ENCODE measurements at regions not wholly inside any gene's neighbourhood (a gene's known extent, or its start where the extent isn't known, plus 50 kb on each side); places are given as distances from the start of the nearest gene placed in this dataset.
"Not testable (repeated sequence)": the region's sequence is repeated elsewhere in the genome, so short reads cannot be mapped to it uniquely, and the experiment has no call there.

DNA sequence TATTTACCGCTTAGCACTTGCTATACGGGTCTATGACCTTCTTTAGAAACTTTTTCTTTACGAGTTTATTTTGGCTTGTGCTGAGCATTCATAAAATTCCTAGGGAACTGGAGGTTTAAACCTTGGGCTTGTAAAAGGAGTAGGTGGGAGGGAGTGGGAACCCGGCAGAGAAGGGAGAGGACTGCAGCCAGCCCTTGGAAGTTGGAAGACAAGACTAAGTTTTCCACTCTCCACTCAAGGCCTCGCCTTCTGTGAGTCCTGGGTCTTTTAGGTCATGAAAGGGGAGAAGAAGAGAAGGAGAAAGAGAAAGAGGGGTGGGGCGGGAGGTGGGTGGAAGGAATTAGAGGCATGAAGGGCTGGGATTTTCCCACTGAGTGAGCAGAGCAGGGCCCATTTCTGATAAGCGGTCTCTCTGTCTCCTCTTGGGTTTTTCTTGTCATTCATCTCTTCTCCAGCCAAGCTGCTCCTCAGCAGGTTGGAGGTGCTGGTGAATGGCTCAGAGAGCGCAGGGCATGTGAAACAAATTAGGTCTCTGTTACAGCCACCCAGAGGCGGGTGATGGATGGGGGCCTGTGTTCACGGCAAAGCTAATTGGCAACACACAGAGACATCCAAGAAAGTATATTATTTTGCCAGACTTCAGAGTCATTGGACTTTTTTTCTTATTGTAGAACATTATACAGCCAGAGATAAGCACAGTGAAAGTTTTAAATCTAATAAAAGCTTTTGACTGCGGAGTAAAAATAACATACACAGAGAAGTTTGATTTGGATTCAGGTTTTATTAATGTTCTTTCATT is 247.3 kb downstream of the FOXD2 start:
- in situ Hi-C loops (cut with HindIII; ENCODE audit: low pct_ligation_motif_present, low pct_unique_long_range_greater_than_20kb, low sequenced_read_pairs), result no loop called here
- peak; percentile 8 for DNase-seq

DNA sequence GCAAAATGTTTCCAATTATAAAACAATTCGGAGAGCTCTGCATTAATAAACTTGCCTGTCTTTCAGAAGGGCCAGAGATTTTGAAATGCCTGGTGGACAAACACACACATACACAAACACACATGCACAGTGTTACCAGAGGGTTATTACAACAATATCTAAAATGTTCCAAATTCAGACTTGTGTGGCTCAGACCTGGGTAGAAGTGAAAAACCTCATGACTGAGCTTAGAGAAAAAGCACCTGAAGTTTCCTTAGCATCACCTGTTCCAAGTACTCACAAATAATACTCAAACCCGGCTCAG is 247.9 kb downstream of the FOXD2 start:
- in situ Hi-C loops (cut with HindIII; ENCODE audit: low pct_ligation_motif_present, low pct_unique_long_range_greater_than_20kb, low sequenced_read_pairs), result no loop called here

DNA sequence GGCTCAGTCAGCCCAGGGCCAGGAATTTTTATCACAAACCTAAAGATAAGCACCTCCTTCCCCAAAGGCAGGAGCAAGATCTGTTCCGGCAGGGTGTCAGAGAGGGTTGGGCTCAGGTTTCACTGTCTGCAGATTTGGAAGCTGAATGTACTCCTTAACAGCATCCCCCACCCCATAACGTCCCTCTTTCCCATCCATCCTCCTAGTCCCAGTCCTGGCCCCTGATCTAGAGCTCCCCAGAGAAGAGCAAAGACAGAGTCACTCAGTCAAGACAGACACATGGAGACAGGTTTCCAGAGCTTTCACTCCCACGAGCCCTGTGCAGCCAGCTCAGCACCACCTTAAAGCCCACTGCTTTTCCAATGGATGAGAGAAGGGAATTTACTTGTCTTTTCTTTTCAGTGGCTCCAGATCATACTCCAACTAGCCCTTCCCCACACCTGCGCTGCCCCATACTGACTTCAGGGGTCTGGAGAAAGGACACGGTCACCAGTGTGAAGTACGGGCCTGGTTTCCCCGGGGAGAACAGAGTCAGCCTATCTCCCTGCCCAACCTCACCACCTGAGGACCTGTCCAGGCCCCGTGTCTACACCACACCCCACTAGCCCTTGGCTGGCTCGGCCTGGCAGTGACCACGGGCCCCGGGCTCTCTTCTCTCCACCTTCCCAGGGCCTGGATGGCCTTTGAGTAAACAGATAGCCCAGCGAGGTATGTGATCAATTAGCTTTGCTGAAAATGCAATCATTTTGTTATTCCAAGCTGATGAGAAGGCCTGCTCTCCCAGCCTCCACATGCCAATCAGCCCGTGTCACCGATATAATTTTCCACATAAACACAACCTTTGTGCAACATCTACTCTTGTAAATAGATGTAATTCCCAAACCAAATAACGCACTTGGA is 249.1 kb downstream of the FOXD2 start:
- in situ Hi-C loops (cut with HindIII; ENCODE audit: low pct_ligation_motif_present, low pct_unique_long_range_greater_than_20kb, low sequenced_read_pairs), result no loop called here
- DNase-seq, result no peak

More for the DNA sequence above, 247.9 kb downstream of the FOXD2 start:
- no peak for DNase-seq

DNA sequence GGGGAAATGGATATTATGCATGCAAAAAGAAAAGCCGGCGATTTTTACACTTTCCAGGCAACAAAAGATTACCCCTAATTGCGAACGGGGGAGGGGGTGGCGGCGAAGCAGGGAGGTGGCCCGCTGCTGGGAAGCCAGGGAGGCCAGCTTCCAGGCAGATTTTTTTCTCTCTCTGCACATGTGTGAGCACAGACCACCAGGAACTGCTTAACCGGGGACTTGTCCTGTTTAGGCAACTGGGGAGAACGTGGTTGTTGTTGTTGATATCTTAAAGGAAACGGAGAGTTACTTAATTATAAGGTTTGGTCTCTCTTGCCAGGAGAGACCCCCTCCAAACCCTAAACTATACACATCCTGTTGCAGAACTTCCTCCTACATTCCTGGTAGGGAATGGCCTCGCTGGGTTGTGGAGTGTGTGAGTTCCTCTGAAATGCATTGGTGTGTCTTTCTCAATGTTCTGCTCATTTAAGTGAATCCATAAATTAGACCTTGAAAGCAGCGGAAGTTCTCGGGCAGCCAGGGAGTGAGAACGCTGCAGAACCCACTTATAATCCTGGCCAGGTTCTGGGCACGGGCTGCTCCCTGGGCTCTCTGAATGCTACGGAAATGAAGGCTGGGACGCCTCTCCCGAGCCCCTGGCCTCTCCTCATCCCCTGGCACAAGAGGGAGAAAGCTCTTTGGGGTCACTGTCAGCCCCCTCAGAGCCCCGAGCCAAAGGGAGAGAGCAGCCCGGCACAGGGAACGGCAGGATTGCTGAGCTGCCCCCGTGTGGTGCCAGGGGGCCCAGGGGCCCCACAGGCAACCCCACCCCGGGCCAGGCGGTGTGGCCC is 250.0 kb downstream of the FOXD2 start:
- in situ Hi-C loops (cut with HindIII; ENCODE audit: low pct_ligation_motif_present, low pct_unique_long_range_greater_than_20kb, low sequenced_read_pairs), result no loop called here
- no peak for DNase-seq

DNA sequence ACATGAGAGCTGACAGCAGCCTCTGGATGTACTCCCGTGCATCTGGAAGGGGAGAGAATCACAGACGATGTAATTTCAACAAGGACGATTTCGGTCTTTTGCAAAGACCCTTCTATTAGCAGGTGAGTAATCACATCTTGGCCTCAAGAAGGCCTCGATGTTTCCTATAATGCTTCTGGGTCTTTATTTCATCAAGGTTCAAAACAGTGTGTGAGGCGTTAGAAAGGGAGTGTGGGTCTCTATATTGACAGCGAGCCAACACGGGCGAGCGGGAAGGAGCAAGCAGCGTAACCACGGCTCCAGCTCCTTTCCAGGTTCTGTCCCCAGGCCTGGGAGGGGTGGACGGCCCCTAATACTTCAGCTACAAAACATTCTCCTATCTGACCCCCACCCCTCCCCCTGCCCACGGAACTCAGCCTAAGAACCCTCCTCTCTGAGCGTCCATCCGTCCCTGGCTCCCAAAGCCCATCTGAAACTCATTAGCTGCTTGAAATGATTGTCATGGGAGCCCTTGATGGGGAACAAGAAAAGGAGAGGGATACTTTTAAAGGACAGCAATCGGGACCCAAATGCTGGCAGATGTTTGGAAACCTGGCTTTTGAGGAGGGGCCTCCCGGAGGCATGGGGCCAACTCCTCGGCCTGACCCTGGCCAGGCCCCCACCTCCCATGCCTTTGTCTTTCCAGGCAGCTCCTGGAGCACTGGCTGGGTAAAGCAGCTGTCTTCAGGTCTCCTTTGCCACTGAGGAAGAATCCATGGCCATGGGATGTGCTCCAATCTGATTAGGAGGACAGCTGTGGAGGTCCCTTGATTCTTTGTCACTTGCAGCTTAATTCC is 250.8 kb downstream of the FOXD2 start:
- no peak for DNase-seq
- in situ Hi-C loops (cut with HindIII; ENCODE audit: low pct_ligation_motif_present, low pct_unique_long_range_greater_than_20kb, low sequenced_read_pairs), result no loop called here

DNA sequence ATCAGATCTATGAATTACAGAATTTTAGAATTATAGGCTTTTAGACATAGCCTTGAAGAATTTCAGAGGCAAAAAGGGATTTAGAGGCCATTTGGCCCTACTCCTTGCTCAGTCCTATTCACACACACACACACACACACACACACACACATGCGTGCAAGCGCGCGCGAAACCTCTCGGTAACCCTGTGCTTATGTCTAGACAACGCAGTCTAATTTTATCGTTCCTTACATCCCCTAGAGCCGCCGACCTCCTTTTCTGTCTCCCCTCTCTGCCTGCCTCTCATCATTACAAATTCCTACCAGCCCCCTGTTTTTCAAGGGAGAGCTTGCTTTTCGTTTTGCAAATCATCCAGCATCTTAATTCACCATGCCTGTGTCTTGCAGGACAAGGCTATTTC is 252.1 kb downstream of the FOXD2 start:
- in situ Hi-C loops (cut with HindIII; ENCODE audit: low pct_ligation_motif_present, low pct_unique_long_range_greater_than_20kb, low sequenced_read_pairs), result no loop called here
- DNase-seq, result no peak

DNA sequence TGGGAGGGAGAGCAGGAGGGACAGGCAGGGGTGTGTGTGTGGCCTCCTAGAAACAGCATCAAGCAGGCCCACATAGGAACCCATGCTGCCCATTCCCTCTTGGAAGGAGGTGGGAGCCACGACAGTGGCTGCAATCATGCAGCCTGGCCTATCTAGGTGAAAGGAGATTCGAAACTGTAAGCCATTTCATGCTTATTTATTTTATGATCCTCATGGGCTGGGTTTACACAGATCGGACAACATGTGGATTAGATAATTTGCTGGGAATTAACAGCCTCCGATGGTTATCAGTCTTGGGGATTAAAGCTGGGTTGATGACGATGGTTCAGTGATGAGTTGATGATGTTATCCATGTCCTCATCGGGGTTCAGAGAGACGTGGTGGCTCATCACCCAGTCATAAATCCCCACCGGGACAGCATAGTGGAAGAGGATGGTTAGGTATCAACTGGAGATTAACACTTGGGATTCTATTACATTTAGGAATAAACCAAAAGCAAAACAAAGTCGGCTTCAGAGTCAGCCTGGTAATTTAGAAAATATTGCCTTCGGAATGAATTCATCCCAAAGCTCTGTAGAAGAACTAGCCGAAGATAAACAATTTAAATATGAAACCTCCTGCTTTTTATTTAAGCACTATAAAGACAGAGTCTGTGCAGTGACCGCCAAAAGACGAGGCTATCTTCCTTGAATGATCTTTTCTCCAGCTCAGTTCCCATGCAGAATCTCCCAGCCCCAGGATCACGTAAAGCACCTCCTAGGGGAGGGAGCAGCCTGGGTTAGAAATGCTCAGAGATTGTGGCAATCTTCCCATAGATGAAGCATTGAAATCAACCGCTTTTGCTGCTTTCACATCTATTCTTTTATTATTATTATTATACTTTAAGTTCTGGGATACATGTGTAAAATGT is 252.8 kb downstream of the FOXD2 start:
- in situ Hi-C loops (cut with HindIII; ENCODE audit: low pct_ligation_motif_present, low pct_unique_long_range_greater_than_20kb, low sequenced_read_pairs), result no loop called here
- DNase-seq, result no peak

DNA sequence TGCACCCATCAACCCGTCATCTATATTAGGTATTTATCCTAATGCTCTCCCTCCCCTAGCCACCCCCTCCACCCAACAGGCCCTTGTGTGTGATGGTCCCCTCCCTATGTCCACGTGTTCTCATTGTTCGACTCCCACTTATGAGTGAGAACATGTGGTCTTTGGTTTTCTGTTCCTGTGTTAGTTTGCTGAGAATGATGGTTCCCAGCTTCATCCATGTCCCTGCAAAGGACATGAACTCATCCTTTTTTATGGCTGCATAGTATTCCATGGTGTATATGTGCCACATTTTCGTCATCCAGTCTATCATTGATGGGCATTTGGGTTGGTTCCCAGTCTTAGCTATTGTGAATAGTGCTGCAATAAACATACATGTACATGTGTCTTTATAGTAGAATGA is 253.4 kb downstream of the FOXD2 start:
- in situ Hi-C loops (cut with HindIII; ENCODE audit: low pct_ligation_motif_present, low pct_unique_long_range_greater_than_20kb, low sequenced_read_pairs); DNase-seq: not testable (repeated sequence)

DNA sequence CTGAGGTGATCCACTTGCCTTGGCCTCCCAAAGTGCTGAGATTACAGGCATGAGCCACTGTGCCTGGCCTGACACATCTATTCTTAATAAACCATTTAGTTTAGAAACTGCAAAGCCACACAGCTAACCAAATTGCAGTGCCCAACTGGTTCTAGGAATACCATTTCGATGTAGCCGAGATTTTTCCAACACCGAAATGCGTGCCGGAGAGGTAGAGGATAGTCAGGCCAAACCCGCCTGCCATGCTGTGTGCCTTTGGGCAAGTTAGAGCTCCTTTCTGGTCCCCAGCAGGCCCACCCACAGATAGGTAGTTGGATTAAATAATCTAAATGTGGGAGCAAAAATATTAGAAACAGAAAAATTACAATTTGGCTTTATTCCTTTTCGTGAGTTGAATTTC is 254.4 kb downstream of the FOXD2 start:
- no peak for DNase-seq
- in situ Hi-C loops (cut with HindIII; ENCODE audit: low pct_ligation_motif_present, low pct_unique_long_range_greater_than_20kb, low sequenced_read_pairs), result no loop called here

DNA sequence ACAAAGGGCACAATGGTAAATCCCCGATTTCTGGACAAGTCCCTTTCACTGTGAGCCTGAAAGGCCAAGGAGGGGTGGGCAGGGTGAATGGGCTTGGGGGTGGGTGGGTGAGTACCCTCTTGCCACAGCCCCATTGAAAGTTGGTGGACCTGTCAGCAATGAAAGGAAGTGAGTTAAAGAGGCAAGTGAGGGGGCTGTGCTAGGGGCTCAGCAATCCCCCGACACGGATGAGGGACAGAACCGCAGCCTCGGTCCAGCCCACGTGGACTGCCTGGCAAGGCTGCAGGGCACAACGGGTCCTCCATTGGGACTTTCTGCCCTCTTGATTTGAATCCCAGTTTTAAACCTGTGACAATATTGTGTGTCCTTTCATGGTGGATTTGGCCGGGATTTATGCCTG is 255.3 kb downstream of the FOXD2 start:
- in situ Hi-C loops (cut with HindIII; ENCODE audit: low pct_ligation_motif_present, low pct_unique_long_range_greater_than_20kb, low sequenced_read_pairs), result no loop called here
- no peak for DNase-seq

DNA sequence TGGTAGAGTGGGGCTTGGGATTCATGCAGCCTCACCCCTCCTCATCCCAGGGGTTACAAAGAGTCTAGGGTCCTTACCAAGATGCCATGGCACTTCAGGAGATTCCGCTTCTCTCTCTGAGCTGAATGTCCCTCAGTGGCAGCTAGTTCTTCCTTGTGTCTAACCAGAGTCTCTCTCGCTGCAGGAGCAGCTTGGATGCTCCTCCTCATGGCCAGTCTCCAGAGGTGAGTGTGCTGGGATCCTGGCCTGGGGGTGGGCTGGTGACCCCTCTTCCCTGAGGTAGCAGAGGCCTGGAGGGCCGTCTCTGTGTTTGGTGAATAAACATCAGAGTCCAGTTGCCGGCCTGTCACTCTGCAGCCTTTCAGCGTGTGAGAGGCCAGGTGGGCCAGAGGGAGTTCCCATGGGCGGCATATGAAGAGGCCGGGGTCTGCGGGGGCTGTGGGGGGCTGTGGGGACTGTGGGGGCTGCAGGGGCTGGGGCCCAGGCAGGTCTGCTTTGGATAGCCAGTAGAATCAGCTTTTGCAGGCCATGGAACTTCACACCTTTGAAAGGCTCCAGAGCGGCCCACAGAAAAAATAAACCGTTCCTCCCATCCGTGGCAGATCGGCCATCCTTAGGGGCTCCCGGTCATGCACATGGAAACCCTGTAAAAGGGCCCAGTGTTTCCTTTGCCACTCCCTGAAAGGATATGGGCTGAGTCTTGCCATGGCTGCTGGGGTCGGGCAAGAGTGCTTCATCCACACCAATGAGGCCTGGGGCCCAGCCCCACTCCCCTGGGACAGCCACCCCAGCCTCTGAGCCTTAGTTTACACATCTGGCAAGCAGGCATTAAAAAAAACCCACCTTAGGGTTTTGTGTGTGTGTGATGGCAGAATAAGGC is 256.4 kb downstream of the FOXD2 start:
- in situ Hi-C loops (cut with HindIII; ENCODE audit: low pct_ligation_motif_present, low pct_unique_long_range_greater_than_20kb, low sequenced_read_pairs), result no loop called here
- DNase-seq, result no peak

DNA sequence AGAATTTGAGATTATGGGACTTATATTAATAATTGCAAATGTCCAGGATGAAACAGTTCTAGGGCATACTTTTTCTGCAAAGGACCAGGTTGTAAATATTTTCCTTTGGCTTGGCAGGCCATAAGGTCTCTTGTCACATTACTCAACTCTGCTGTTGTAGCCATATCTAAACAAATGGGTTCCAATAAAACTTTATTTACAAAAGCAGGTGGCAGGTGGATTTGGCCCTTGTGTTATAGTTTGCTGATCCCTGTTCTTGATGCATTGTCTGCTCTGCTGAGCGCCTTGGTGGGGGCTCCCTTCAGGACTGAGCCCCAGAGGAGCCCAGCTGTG is 258.5 kb downstream of the FOXD2 start:
- in situ Hi-C loops (cut with HindIII; ENCODE audit: low pct_ligation_motif_present, low pct_unique_long_range_greater_than_20kb, low sequenced_read_pairs), result no loop called here
- DNase-seq, result no peak

DNA sequence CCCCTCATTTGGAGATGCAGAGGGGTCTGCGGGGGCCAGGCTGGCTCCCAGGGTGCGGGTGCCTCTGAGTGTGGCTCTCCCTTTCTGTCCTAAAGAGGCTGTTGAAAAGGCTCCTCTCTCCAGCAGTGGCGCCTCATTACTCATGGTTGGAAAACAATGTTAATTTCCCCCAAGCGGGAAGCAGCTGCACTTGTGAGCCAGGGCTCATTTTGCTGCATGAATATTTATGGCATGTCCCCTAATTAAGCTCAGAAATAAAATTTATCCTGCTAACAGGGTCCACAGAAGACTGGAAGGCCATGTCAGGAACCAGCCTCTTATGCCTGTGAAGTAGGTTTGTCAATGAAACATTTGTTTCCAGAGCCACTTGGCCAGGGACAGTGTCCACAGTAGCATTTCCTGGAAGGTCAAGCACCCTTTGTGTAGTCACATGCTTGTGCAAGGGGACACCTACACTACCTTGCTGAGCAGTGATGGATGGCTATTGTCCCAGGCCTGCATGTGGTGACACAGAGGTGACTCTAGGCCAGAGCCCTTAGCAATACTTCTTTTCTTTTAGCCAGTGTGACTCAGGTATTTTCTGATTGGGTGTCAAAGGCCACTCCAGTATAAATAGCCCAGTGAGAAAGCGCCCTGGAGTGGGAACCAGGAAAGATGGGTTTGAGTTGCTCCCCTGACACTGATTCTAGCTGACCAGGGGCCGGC is 259.0 kb downstream of the FOXD2 start:
- no peak for DNase-seq
- in situ Hi-C loops (cut with HindIII; ENCODE audit: low pct_ligation_motif_present, low pct_unique_long_range_greater_than_20kb, low sequenced_read_pairs), result no loop called here

DNA sequence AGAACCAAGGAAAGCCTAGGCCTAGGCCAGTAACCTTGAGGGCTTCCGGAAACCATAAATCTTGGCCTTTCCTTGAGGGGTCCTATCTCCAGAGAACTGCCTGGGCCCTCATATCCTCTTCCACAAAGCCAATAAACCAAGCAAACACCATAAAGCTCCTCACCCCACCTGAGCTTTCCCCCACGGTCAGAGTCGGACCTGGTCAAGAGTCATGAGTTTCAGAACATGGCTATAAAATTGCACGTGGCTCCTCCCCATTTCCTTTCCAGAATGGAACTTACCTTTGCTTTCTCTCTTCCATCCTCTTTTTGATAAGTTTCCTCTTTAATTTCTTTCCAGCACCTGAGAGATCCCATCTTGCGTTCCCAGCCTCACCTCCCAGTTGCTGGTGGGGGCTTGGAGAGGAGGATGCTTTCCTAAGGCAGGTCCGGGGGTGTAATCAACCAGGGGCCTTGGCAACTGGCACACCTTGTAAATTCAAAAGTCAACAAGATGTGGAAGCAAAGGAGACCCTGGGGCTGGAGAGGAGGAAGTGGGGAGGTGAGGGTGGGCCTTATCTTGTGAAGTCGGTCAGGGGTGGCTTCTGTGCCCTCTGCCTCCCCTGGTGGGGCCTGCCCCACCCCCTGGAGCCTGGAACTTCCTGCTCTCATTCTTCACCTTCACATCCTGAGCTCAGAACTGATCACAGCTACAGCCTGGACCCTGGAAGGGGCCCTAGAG is 259.9 kb downstream of the FOXD2 start:
- in situ Hi-C loops (cut with HindIII; ENCODE audit: low pct_ligation_motif_present, low pct_unique_long_range_greater_than_20kb, low sequenced_read_pairs), result no loop called here
- DNase-seq, result no peak

DNA sequence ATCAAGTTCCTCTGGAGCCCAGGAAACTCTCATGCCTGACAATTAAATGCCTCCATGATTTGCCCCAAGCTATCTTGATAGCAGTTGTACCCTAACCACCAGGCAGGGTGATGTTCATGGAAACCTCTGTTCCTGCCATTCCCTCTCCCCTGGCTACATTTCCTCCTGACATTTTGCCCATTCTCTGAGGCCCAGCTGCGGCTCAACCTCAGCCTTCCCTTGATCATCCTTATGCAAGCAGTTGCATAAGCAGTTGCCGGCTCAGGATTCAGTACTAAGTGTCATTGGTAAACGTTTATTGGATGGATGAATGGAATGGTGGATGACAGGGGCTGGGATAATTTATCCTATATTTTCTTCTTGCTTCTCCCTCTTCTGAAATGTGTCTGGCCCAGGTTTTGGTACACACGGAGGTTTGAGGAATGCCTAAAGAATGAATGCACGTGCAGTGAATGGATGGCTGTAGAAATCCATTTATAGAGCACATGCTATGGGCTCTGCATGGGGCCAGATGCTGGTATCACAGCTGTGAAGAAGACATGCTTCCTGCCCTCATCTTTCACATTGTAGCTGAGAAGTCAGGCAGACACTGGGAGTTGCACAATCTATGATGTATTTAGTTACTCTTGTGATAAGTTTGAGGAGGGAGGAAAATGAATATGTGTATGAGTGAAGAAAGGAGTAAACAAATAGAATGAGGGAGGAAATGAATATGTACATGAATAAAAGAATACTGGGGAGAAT is 261.8 kb downstream of the FOXD2 start:
- no peak for DNase-seq
- in situ Hi-C loops (cut with HindIII; ENCODE audit: low pct_ligation_motif_present, low pct_unique_long_range_greater_than_20kb, low sequenced_read_pairs), result no loop called here
